Stimulated activated CD8-positive, alpha-beta memory T cell treated with anti-CD3 and anti-CD28 coated beads, Interleukin-2, amount 100 ng/mL, for 48 hours (primary cell): ENCODE measurements at regions not wholly inside any gene's neighbourhood (a gene's known extent, or its start where the extent isn't known, plus 50 kb on each side); places are given as distances from the start of the nearest gene placed in this dataset.

ENCODE experiments used
- DNase-seq, 2 donors: peaks; one replicate each; pipeline ENCODE4 v3.0.0-alpha.2; 2020; ENCODE audit warnings: low read depth in 2 of 2

DNA sequence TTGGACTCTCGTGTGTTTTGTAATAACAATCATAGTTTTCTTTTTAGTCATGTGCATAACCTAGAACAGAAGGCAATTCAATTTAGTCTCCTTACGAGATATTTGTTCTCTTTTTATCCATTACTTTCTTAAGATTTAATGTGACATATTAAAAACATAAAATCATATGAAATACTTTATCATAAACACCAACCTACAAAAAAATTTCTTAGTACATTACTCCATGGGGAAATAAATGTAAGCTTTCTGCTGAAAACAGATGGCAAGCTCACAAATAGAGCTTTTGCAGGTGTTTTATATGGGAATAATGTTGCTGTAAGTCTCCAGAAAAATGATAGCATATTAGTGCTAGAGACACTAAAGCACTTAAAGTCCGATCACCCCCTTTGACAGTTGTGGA lies 1035.2 kb upstream of the ARRDC3 start:
- DNase-seq: no peak

- DNase-seq: no peak
These were observed 1026.0 kb upstream of the ARRDC3 start for GRCh38 chr5:92409134-92409533.

DNA sequence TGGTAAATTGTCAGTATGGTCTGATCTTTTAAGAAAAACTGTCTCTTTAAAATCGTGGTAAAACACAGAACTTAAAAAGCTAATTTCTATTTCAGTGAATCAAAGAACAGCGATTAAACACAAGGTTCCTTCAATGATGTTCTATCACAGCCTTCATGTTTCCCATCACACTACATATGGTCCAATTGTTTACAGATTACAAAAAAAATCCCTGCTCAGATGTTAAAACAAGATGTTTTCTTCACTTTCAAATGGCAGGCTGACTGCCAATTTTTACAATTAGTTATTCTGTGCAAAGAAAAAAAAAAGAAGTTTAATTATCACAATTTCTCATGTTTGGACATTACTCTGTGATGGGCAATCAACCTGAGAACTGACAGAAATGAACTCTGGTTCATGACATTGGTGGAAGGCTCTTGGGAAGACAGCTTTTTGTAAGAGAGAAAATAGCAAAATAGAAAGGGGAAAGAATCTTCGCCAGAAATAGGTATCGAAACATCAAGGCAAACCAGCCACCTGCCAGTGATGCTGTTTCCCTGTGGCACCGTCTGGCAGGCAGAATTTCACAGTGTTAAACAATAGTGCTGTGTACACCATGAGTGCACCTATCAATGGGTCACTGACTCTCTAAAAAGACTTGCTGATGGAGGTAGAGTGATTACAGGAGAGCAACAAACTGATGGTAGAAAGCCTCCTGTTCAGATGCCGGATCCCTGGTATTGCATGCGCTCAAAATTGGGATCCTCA lies 1020.0 kb upstream of the ARRDC3 start:
- DNase-seq: no peak

GRCh38 chr5:92402045-92402444 lies 1018.9 kb upstream of the ARRDC3 start:
- DNase-seq: no peak

GRCh38 chr5:92401492-92401891 lies 1018.4 kb upstream of the ARRDC3 start:
- DNase-seq: no peak

DNA sequence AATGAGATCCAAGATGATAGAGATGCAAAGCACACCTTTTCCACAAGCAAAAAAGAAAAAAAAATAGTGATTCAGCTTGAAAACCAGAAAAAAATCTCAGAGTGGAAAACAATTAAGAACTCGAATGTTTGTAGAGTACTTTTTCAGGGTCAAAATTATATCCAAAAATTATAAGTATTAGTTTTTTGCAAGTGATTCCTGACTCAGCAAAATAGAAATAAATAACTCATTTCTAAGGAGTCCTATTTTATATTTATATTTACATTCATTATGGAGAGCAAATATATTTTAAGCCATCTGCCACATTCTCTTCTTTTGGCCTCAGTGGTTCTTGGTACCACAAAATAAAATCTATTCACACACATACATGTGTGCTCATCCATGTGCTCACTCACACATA lies 1011.8 kb upstream of the ARRDC3 start:
- no peak for DNase-seq

DNA sequence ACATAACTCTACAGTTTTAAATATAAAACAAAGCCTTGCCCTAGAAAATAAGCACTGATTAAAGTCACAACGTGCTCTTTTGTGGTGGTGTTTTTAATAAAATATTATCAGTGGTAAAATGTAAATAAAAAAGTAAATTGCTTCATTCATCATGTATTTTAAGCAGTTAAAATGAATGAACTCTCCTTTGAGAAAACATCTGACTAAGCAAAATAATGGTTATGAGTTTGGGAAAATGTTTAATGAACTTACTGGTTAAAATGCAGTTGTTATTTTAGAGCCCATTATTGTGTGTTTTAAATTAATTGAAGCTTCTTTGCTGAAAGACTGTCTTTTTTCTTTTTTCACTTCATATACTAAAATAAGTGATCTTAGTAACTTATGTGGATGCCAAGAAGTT lies 1007.5 kb upstream of the ARRDC3 start:
- no peak for DNase-seq

DNA sequence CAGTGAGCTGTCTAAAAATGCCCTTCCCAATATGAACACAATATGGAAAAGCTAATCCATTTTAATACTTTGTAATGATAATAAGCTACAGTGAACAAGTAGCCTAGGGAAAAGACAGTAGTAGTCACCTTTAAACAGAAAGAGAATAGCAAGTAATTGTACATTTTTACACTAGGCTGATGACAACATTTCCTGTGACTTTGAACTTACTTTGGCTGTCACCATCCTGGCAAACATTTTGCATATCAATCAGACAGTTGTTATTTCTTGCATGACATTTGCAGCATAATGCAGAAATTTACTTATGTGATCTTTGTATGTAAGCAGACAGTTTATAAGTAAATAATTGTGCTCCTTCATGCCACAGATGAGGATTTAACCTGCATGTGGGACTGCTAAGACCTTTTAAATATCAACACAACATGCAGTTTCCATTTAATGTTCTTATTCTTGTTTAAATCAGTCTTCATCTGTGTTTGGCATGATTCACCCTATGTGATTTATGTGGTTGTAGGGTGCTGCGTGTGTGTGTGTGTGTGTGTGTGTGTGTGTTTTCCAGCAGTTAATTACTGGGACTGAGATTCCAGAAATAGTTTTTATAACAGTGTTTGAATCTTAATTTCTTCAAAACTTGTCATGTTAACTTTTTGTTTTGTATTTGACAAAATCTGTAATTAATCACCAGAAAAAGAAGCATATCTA lies 997.1 kb upstream of the ARRDC3 start:
- DNase-seq: no peak

GRCh38 chr5:92378966-92379611 lies 996.0 kb upstream of the ARRDC3 start:
- no peak for DNase-seq

DNA sequence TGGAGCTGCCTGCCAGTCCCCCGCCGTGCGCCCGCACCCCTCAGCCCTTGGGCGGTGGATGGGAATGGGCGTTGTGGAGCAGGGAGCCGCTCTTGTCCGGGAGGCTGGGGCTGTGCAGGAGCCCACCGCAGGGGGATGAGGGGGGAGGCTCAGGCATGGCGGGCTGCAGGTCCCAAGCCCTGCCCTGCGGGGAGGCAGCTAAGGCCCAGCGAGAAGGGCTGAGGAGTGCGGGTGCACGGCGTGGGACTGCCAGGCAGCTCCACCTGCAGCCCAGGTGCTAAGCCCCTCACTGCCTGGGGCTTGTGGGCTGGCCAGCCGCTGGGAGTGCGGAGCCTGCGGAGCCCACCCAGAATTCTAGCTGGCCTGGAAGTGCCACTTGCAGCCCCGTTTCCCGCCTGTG lies 991.7 kb upstream of the ARRDC3 start:
- DNase-seq: no peak

- DNase-seq: no peak
These were observed 989.6 kb upstream of the ARRDC3 start for GRCh38 chr5:92372766-92373165.

DNA sequence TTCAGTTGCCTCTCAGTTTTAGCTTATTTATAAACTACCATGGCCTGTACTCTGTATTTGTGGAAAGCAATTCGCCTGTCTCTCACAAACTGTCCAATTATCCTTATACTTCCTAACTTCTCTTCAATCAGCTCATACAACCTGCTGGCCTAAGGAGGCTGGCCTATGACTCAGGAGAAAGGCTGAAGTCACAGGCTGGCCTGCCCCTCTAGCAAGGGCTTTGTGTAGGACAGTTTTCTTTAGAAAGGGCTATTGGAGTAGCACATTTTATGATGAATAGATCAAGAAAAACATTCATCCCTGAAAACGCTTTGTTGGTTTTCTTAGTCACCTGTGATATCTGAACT lies 988.7 kb upstream of the ARRDC3 start:
- no peak for DNase-seq

GRCh38 chr5:92371171-92371888 lies 988.2 kb upstream of the ARRDC3 start:
- DNase-seq: no peak

DNA sequence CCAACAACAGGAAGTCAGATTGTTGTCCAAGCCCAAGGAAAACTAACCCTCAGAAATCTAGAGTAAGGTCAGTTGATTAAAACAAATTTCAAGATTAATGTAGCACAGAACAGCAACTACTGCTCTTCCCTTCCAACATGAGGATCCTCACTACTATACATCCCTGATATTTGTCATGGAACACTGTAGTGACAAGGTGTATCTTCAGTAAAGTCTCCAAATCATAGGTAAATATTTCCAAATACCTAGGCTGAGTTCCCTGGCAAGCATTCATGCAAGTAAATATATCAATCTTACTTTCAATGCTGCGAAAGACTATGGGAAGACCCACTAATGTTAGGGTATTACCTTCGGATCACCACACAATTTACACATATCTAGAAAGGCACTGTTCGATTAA lies 986.9 kb upstream of the ARRDC3 start:
- no peak for DNase-seq

GRCh38 chr5:92369587-92369986 lies 986.5 kb upstream of the ARRDC3 start:
- DNase-seq: no peak

DNA sequence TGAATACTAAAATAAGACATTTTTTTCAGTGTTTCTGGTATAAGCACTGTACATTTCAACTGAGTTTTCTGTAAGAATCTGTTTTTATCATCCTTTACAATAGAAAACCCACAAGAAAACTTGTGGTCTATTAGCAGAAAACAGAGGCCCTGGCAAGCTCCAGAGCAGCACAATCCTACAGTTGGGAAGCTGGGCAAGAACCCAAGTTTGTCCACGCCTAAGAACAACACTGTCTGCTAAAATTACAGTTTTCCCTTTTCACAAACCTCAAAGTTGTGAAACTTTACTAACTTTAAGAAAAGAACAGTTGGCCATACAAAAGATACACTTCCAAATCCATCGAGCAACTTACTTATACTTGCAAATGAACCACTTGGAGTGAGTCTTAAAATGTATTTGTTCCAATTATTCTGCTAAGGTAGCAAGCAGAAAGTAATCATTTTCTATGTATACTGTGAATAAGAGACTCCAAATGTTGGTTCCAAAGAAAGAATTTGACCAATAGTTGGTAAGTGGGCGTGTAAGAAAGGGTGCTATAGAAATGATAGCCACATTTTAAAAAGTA lies 982.0 kb upstream of the ARRDC3 start:
- DNase-seq: no peak

DNA sequence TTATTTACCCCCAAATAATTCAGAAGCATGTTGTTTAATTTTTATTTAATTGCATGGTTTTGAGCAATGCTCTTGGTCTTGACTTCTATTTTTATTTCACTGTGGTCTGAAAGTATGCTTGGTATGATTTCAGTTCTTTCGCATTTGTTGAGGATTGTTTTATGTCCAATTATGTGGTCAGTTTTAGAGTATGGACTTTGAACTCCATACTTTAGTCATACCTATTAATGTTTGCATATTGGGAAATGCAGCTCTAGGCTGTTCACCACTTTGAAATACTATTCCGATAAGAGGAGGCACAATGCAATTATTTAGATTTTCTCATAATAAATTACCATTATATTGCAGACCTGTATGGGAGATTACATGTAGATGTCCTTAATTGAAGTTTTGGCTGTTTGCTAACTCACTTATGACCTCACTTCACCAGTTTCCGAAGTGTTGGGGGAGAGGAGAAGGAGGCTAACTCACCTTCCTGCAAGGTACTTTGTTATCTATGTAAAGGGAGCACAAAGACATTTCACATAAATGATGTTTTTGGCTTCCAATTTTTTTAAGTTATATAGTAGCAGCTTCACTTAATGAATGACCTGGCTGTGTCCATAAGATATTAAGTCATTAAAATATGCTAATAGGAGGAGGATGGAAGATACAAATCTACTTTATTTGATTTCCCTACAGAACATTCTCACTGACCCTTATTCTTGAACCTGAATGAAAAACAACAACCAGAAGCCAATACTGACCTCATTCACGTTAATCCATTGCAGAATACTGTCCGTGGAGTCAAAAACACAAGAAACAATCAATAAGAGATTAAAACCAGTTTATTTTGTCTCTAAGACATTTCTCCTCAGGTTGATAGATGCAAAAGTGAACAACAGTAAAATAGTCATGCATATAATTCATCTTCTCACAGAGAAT lies 970.3 kb upstream of the ARRDC3 start:
- no peak for DNase-seq

DNA sequence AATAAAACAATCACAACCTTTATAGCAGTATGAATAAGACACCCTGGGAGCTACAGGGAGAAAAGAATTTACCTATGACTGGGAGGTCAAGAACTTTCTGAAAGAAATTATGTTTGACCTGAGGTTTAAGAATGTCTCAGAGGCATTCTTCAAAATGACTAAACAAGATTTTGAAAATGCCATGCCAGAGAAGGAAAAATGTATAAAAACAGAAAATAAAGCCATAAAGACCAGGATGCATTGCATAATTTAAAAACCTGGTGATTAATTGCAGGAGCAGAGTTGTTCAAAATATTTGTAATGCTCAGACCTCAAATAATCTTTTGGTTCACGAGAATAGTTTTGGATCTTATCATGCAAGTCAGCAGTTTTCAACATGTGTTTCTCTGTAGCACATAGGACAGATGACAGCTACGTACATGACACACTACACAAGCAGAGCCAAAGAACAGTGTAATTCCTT lies 954.7 kb upstream of the ARRDC3 start:
- DNase-seq: no peak

GRCh38 chr5:92332039-92332438 lies 948.9 kb upstream of the ARRDC3 start:
- no peak for DNase-seq

- no peak for DNase-seq
These were observed 947.2 kb upstream of the ARRDC3 start for GRCh38 chr5:92330365-92330764.

- no peak for DNase-seq
These were observed 946.6 kb upstream of the ARRDC3 start for GRCh38 chr5:92329759-92330158.
